ENCODE measurements at regions not wholly inside any gene's neighbourhood (a gene's known extent, or its start where the extent isn't known, plus 50 kb on each side); places are given as distances from the start of the nearest gene placed in this dataset.

- Mint-ChIP-seq H3K36me3 (no peaks in the 10 kb centered on the region), H3K27me3 (no peaks in the 10 kb centered on the region), H3K4me1 (no peaks in the 10 kb centered on the region), H3K9me3 (peaks cover 5% of the 10 kb centered on the region), H3K27ac (no peak overlapping the region), H3K4me3 (no peak overlapping the region)
- no peak for ATAC-seq
These were observed 707.0 kb upstream of the RBFOX1 start for GRCh38 chr16:6625606-6626005.

- Mint-ChIP-seq H3K27me3 (no peaks in the 10 kb centered on the region), H3K4me3 (no peak overlapping the region), H3K36me3 (no peaks in the 10 kb centered on the region), H3K27ac (no peak overlapping the region), H3K9me3 (peaks cover 10% of the 10 kb centered on the region), H3K4me1 (no peaks in the 10 kb centered on the region)
- ATAC-seq = no peak
These were observed 713.8 kb upstream of the RBFOX1 start for GRCh38 chr16:6618874-6619273.

- peaks cover 9% of the 10 kb centered on the region for H3K9me3 Mint-ChIP-seq
- H3K4me1 Mint-ChIP-seq = no peaks in the 10 kb centered on the region
- ATAC-seq = no peak
- no peaks in the 10 kb centered on the region for H3K36me3 Mint-ChIP-seq
- H3K27ac Mint-ChIP-seq = no peak overlapping the region
- no peak overlapping the region for H3K4me3 Mint-ChIP-seq
- no peaks in the 10 kb centered on the region for H3K27me3 Mint-ChIP-seq
These were observed 715.9 kb upstream of the RBFOX1 start for GRCh38 chr16:6616746-6617145.

GRCh38 chr16:6615636-6616035, 717.0 kb upstream of the RBFOX1 start:
- Mint-ChIP-seq H3K36me3 (no peaks in the 10 kb centered on the region), H3K27ac (no peak overlapping the region), H3K4me3 (no peak overlapping the region), H3K27me3 (no peaks in the 10 kb centered on the region), H3K9me3 (peaks cover 5% of the 10 kb centered on the region), H3K4me1 (no peaks in the 10 kb centered on the region)
- ATAC-seq = no peak

GRCh38 chr16:6611535-6611934, 721.1 kb upstream of the RBFOX1 start:
- ATAC-seq = no peak
- Mint-ChIP-seq H3K4me1 (no peaks in the 10 kb centered on the region), H3K36me3 (no peaks in the 10 kb centered on the region), H3K9me3 (peaks cover 4% of the 10 kb centered on the region), H3K27me3 (no peaks in the 10 kb centered on the region), H3K27ac (no peak overlapping the region), H3K4me3 (no peak overlapping the region)

GRCh38 chr16:6605490-6605889, 727.2 kb upstream of the RBFOX1 start:
- ATAC-seq = no peak
- no peak overlapping the region for H3K4me3 Mint-ChIP-seq
- H3K27me3 Mint-ChIP-seq = no peaks in the 10 kb centered on the region
- no peak overlapping the region for H3K27ac Mint-ChIP-seq
- H3K36me3 Mint-ChIP-seq = no peaks in the 10 kb centered on the region
- H3K9me3 Mint-ChIP-seq = peaks cover 6% of the 10 kb centered on the region
- no peaks in the 10 kb centered on the region for H3K4me1 Mint-ChIP-seq

GRCh38 chr16:6603780-6604325, 728.8 kb upstream of the RBFOX1 start:
- Mint-ChIP-seq H3K36me3 (no peaks in the 10 kb centered on the region), H3K27ac (no peak overlapping the region), H3K4me3 (no peak overlapping the region), H3K4me1 (no peaks in the 10 kb centered on the region), H3K9me3 (peaks cover 6% of the 10 kb centered on the region), H3K27me3 (no peaks in the 10 kb centered on the region)
- ATAC-seq = no peak

GRCh38 chr16:6602405-6602804, 730.2 kb upstream of the RBFOX1 start:
- no peak for ATAC-seq
- Mint-ChIP-seq H3K4me3 (no peak overlapping the region), H3K9me3 (peaks cover 5% of the 10 kb centered on the region), H3K27ac (no peak overlapping the region), H3K27me3 (no peaks in the 10 kb centered on the region), H3K4me1 (no peaks in the 10 kb centered on the region), H3K36me3 (no peaks in the 10 kb centered on the region)

GRCh38 chr16:6600167-6600566, 732.5 kb upstream of the RBFOX1 start:
- ATAC-seq = no peak
- H3K4me3 Mint-ChIP-seq = no peak overlapping the region
- no peaks in the 10 kb centered on the region for H3K27me3 Mint-ChIP-seq
- H3K9me3 Mint-ChIP-seq = peaks cover under 1% of the 10 kb centered on the region
- no peaks in the 10 kb centered on the region for H3K4me1 Mint-ChIP-seq
- no peak overlapping the region for H3K27ac Mint-ChIP-seq
- no peaks in the 10 kb centered on the region for H3K36me3 Mint-ChIP-seq

- H3K27me3 Mint-ChIP-seq = no peaks in the 10 kb centered on the region
- ATAC-seq = no peak
- peaks cover 6% of the 10 kb centered on the region for H3K9me3 Mint-ChIP-seq
- H3K27ac Mint-ChIP-seq = no peak overlapping the region
- no peaks in the 10 kb centered on the region for H3K4me1 Mint-ChIP-seq
- no peaks in the 10 kb centered on the region for H3K36me3 Mint-ChIP-seq
- H3K4me3 Mint-ChIP-seq = no peak overlapping the region
These were observed 738.8 kb upstream of the RBFOX1 start for GRCh38 chr16:6593799-6594198.

- no peak overlapping the region for H3K4me3 Mint-ChIP-seq
- no peaks in the 10 kb centered on the region for H3K27me3 Mint-ChIP-seq
- peaks cover 6% of the 10 kb centered on the region for H3K9me3 Mint-ChIP-seq
- H3K4me1 Mint-ChIP-seq = no peaks in the 10 kb centered on the region
- H3K36me3 Mint-ChIP-seq = no peaks in the 10 kb centered on the region
- ATAC-seq = no peak
- H3K27ac Mint-ChIP-seq = no peak overlapping the region
These were observed 756.0 kb upstream of the RBFOX1 start for GRCh38 chr16:6576606-6577005.

GRCh38 chr16:6576113-6576512, 756.5 kb upstream of the RBFOX1 start:
- no peak for ATAC-seq
- H3K9me3 Mint-ChIP-seq = peaks cover 6% of the 10 kb centered on the region
- H3K4me3 Mint-ChIP-seq = no peak overlapping the region
- no peaks in the 10 kb centered on the region for H3K36me3 Mint-ChIP-seq
- H3K27me3 Mint-ChIP-seq = no peaks in the 10 kb centered on the region
- no peak overlapping the region for H3K27ac Mint-ChIP-seq
- H3K4me1 Mint-ChIP-seq = no peaks in the 10 kb centered on the region

GRCh38 chr16:6574146-6574545, 758.5 kb upstream of the RBFOX1 start:
- peaks cover 6% of the 10 kb centered on the region for H3K9me3 Mint-ChIP-seq
- no peak overlapping the region for H3K27ac Mint-ChIP-seq
- no peak overlapping the region for H3K4me3 Mint-ChIP-seq
- H3K36me3 Mint-ChIP-seq = no peaks in the 10 kb centered on the region
- H3K27me3 Mint-ChIP-seq = no peaks in the 10 kb centered on the region
- H3K4me1 Mint-ChIP-seq = no peaks in the 10 kb centered on the region
- no peak for ATAC-seq

- no peak for ATAC-seq
- Mint-ChIP-seq H3K4me3 (no peak overlapping the region), H3K36me3 (no peaks in the 10 kb centered on the region), H3K9me3 (peaks cover 6% of the 10 kb centered on the region), H3K27me3 (no peaks in the 10 kb centered on the region), H3K4me1 (no peaks in the 10 kb centered on the region), H3K27ac (no peak overlapping the region)
These were observed 759.1 kb upstream of the RBFOX1 start for GRCh38 chr16:6573577-6573976.

GRCh38 chr16:6571044-6571443, 761.6 kb upstream of the RBFOX1 start:
- Mint-ChIP-seq H3K36me3 (no peaks in the 10 kb centered on the region), H3K9me3 (no peaks in the 10 kb centered on the region), H3K27me3 (no peaks in the 10 kb centered on the region), H3K4me1 (no peaks in the 10 kb centered on the region), H3K27ac (no peak overlapping the region), H3K4me3 (no peak overlapping the region)
- no peak for ATAC-seq

- Mint-ChIP-seq H3K4me3 (no peak overlapping the region), H3K4me1 (no peaks in the 10 kb centered on the region), H3K27me3 (no peaks in the 10 kb centered on the region), H3K27ac (no peak overlapping the region), H3K36me3 (no peaks in the 10 kb centered on the region), H3K9me3 (peaks cover 2% of the 10 kb centered on the region)
- ATAC-seq = no peak
These were observed 762.1 kb upstream of the RBFOX1 start for GRCh38 chr16:6570530-6570929.

GRCh38 chr16:6562986-6563385, 769.7 kb upstream of the RBFOX1 start:
- peaks cover 9% of the 10 kb centered on the region for H3K9me3 Mint-ChIP-seq
- no peaks in the 10 kb centered on the region for H3K4me1 Mint-ChIP-seq

More at GRCh38 chr16:6562986-6563385, 769.7 kb upstream of the RBFOX1 start:
- Mint-ChIP-seq H3K27me3 (no peaks in the 10 kb centered on the region), H3K27ac (no peak overlapping the region), H3K4me3 (no peak overlapping the region), H3K36me3 (no peaks in the 10 kb centered on the region)
- ATAC-seq = no peak
